ENCODE measurements at regions not wholly inside any gene's neighbourhood (a gene's known extent, or its start where the extent isn't known, plus 50 kb on each side); places are given as distances from the start of the nearest gene placed in this dataset.

DNA sequence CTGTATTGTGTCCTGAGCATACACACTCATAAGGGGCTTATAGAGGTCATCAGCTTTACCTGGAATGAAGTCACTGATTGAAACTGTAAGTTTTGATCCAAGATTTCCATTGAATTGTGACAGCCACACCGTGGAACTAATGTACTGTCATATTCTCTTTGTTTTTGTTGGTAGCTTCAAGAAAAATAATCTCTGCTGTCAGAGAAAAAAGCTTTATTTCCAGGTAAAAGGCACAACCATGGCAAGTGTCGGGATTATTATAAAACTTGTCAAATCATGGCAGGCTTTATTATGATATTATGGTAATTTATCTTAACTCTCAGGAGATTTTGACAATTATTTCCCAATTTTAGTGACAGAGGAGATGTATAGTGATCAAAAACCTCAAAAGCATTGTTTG, 191.2 kb downstream of the FAM170A start:
- Histone ChIP-seq H3K4me3 (no peak overlapping the region), H3K36me3 (no peaks in the 10 kb centered on the region), H3K4me1 (no peaks in the 10 kb centered on the region), H3K9me3 (no peaks in the 10 kb centered on the region), H3K27ac (no peak overlapping the region), H3K27me3 (no peaks in the 10 kb centered on the region)
- 58 to 59% methylated on average over 2 of the region's 2 CpGs for WGBS, 2 donors (ENCODE audit: low coverage in 1 of 2)
- ATAC-seq = no peak
- no peak for TF ChIP-seq POLR2AphosphoS5 (IDR thresholded peaks at IDR 0.05)
- no peak for TF ChIP-seq POLR2A (IDR thresholded peaks at IDR 0.05)
- no peak for TF ChIP-seq EP300 (IDR thresholded peaks at IDR 0.05)
- TF ChIP-seq, protein P1, sequence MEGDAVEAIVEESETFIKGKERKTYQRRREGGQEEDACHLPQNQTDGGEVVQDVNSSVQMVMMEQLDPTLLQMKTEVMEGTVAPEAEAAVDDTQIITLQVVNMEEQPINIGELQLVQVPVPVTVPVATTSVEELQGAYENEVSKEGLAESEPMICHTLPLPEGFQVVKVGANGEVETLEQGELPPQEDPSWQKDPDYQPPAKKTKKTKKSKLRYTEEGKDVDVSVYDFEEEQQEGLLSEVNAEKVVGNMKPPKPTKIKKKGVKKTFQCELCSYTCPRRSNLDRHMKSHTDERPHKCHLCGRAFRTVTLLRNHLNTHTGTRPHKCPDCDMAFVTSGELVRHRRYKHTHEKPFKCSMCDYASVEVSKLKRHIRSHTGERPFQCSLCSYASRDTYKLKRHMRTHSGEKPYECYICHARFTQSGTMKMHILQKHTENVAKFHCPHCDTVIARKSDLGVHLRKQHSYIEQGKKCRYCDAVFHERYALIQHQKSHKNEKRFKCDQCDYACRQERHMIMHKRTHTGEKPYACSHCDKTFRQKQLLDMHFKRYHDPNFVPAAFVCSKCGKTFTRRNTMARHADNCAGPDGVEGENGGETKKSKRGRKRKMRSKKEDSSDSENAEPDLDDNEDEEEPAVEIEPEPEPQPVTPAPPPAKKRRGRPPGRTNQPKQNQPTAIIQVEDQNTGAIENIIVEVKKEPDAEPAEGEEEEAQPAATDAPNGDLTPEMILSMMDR (IDR thresholded peaks at IDR 0.05) = no peak

DNA sequence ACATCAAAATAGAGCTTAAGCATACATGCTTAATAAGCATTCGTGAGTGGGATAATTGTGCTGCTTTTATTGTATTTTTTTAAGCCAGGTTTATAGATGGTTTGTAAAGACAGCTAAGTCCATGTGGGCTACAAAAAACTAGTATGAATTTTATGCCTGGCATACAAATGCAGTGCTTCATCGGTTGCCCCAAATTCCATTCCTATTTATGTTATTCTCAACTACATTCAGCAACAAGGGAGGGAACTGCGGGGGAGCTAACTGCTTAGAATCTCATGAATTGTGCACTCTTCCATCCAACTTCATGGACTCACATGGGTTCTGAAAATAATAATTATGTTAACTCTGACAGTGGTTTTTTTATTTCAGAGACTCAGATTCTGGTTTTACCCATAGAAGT, 199.2 kb downstream of the FAM170A start:
- no peaks in the 10 kb centered on the region for H3K4me1 ChIP-seq
- TF ChIP-seq POLR2A (IDR thresholded peaks at IDR 0.05) (no peak), EP300 (IDR thresholded peaks at IDR 0.05) (no peak), POLR2AphosphoS5 (IDR thresholded peaks at IDR 0.05) (no peak)
- TF ChIP-seq, protein P1 (IDR thresholded peaks at IDR 0.05) = no peak
- ATAC-seq = no peak
- no peaks in the 10 kb centered on the region for H3K27me3 ChIP-seq
- no peak overlapping the region for H3K4me3 ChIP-seq
- WGBS, 2 donors (ENCODE audit: low coverage in 1 of 2) = 57 to 59% methylated on average over 3 of the region's 3 CpGs
- H3K36me3 ChIP-seq = no peaks in the 10 kb centered on the region
- H3K27ac ChIP-seq = no peak overlapping the region
- no peaks in the 10 kb centered on the region for H3K9me3 ChIP-seq

DNA sequence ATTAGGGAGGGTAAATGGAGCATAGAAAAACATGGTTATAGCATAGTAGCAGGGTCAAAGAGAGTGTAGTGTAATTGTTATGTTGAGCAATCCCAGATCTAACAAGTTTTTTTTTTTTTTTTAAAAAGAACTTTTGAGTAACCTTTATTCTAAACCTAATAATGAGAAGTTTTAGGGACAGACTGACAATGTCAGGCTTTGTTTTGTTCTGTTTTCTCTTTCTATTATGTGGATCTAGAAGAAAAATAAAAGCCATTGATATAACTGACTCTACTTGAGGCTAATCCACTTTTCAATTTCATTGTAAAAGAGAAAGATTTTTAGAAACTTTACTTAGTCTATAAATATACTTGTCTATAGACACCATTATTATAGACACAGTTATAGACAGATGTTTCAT, 200.0 kb downstream of the FAM170A start:
- Histone ChIP-seq H3K36me3 (no peaks in the 10 kb centered on the region), H3K4me3 (no peak overlapping the region), H3K27me3 (no peaks in the 10 kb centered on the region), H3K9me3 (no peaks in the 10 kb centered on the region), H3K27ac (no peak overlapping the region), H3K4me1 (no peaks in the 10 kb centered on the region)
- TF ChIP-seq EP300 (IDR thresholded peaks at IDR 0.05) (no peak), POLR2A (IDR thresholded peaks at IDR 0.05) (no peak), POLR2AphosphoS5 (IDR thresholded peaks at IDR 0.05) (no peak)
- TF ChIP-seq, protein P1 (IDR thresholded peaks at IDR 0.05) = no peak
- ATAC-seq = no peak

- Histone ChIP-seq H3K27ac (no peak overlapping the region), H3K4me3 (no peak overlapping the region), H3K27me3 (no peaks in the 10 kb centered on the region), H3K4me1 (no peaks in the 10 kb centered on the region), H3K9me3 (no peaks in the 10 kb centered on the region), H3K36me3 (no peaks in the 10 kb centered on the region)
- ATAC-seq = no peak
- 45 to 69% methylated on average over 2 to 4 of the region's 4 CpGs for WGBS, 2 donors (ENCODE audit: low coverage in 1 of 2)
- TF ChIP-seq, protein P1 (IDR thresholded peaks at IDR 0.05) = no peak
- TF ChIP-seq POLR2A (IDR thresholded peaks at IDR 0.05) = no peak
Observed at GRCh38 chr5:119833176-119833575, 203.8 kb downstream of the FAM170A start.

DNA sequence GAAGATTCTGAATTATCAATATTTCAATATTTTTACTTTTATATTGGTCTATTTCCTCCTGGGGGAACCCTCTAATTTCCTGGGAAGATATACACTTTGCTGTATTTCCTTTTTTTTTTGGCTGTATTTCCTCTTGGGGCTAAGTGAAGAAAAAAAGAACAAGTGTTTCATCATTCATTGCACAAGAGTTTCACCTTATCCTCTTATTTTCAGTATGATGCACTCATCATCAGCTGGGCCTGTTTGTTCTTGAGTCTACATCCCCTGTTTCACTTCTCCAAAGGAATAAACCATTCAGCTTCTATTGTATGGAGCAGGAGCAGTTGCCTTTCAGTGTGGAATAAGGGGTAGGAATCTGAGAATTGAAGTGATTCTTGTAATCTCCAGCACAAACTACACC, 210.8 kb downstream of the FAM170A start:
- Histone ChIP-seq H3K4me3 (no peak overlapping the region), H3K27ac (no peak overlapping the region), H3K4me1 (no peaks in the 10 kb centered on the region), H3K36me3 (no peaks in the 10 kb centered on the region), H3K9me3 (no peaks in the 10 kb centered on the region), H3K27me3 (no peaks in the 10 kb centered on the region)
- no peak for ATAC-seq
- TF ChIP-seq POLR2AphosphoS5 (IDR thresholded peaks at IDR 0.05) (no peak), POLR2A (IDR thresholded peaks at IDR 0.05) (no peak), EP300 (IDR thresholded peaks at IDR 0.05) (no peak)
- TF ChIP-seq, protein P1 (IDR thresholded peaks at IDR 0.05) = no peak
